Bone marrow (tissue), 2 donors: ENCODE measurements at regions not wholly inside any gene's neighbourhood (a gene's known extent, or its start where the extent isn't known, plus 50 kb on each side); places are given as distances from the start of the nearest gene placed in this dataset.
"Not testable (repeated sequence)": the region's sequence is repeated elsewhere in the genome, so short reads cannot be mapped to it uniquely, and the experiment has no call there.

Experiments used
- DNase-seq, 2 donors: peaks; one replicate each; lab custom pipeline; 2025; lab: John Stamatoyannopoulos, UW

- no peak for DNase-seq
These were observed 827.6 kb upstream of the B3GALT2 start for GRCh38 chr1:194014014-194014413.

GRCh38 chr1:194013561-194013960 lies 827.1 kb upstream of the B3GALT2 start:
- DNase-seq, result no peak

DNA sequence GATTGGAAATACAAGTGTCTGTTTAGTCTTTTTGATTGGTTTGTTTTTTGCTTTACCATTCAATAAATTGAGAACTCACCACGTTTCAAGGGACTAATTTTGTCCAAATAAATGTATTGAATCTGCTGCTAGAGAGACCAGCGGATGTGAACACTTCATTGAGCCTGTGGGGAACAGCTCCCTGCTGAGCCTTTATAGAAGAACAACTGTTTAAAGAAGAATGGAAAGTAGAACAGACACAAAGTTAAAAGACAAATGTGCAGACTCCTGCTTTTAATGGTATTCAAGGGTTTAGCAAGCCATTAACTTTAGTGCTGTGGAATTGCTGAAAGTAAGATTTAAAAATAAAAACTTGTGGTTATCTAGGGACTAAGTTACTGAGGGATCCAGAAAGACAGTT lies 817.7 kb upstream of the B3GALT2 start:
- DNase-seq, result no peak

- not testable (repeated sequence) for DNase-seq
These were observed 815.4 kb upstream of the B3GALT2 start for GRCh38 chr1:194001726-194002350.

DNA sequence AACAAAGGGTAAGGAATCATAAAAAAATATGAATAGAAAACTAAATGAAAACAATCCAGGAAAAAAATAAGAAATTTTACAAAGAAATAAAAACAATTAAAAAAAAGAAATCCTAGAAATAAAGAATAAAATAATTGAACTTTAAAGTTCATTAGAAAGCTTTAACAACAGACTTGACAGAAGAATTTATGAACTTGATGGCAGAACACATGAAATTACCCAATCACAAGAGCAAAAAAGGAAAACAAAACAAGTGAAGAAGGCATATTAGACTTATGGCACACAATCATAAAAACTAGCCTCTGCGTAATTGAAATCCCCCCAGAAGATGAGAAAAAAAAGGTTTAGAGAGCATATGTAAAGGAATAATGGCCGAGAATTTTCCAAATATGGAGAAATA lies 802.5 kb upstream of the B3GALT2 start:
- no peak for DNase-seq

DNA sequence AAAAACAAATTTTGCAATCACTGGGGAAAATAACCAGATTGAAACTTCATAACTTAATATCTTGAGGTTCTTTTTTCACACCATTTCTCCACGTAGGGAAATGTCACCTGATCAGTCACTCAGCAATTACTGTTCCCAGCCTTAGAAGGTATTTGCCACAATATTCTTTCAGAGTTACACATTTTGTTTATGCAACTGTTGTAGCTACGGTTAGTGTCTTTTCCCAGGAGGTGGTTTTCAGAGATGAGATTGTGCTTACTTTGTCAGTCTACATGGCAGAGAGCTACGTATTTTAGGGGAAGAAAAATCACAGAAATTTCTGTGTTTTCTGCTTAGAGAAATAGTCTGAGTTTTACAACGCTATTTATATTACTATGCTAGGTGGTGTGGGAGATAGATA lies 792.8 kb upstream of the B3GALT2 start:
- DNase-seq, result no peak

GRCh38 chr1:193974286-193974798 lies 787.9 kb upstream of the B3GALT2 start:
- DNase-seq, result no peak

- no peak for DNase-seq
These were observed 787.0 kb upstream of the B3GALT2 start for GRCh38 chr1:193973428-193973827.

DNA sequence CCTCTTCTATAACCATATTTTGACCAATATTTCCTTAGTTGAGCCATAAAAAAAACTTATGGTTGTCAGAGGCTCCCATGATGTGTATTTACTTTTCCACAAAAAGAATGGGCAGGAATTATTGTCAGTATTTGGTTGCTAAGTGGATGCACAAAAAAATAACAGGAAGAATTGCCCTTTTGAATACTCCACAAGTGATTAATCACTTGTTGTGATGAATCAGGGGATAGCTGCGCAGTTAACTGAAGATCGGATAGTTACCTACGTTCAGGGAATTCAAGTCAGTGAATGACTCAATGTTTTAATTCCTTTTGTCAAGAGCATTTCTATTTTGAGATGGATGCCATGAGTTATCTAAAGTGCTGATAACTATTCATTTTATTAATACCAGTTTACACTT lies 785.2 kb upstream of the B3GALT2 start:
- DNase-seq, result no peak

DNA sequence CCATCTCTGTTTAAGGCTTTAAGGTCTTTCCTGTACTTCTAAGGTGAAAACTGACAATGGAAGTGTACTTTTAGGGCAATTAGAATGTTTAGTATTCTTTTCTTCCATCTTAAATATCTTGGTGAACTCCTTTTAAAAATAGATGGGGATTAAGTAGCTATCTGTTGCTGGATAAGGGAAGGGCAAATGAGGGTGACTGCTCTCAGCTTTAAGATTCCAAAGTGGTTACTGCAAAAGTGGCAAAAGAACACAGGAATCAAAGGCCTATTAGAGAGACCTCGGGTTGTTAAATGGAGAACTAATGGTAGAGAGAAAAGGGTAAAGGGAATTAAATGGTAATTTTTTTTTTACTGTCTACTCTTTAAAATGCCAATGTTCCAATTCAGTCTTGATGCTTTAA lies 774.1 kb upstream of the B3GALT2 start:
- DNase-seq, result no peak

DNA sequence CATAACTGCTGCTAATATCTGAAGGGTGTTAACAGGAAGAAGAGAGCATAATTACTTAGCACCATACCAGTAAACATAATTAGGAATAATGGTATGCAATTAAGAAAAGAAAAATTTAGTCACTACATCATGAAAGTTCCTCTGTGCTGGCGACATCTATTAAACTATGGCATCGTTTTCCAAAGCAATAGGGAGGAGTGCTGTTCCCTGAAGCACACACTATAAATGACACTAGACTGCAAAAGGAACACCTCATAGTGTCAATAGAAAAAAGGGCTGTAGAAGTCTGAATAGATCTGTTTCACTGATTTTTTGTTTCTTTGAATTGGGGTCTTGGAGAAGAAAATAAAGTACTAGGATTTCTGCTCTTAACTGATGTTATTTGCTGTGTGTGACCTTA lies 773.6 kb upstream of the B3GALT2 start:
- DNase-seq, result no peak

- no peak for DNase-seq
These were observed 771.2 kb upstream of the B3GALT2 start for GRCh38 chr1:193957556-193958095.

DNA sequence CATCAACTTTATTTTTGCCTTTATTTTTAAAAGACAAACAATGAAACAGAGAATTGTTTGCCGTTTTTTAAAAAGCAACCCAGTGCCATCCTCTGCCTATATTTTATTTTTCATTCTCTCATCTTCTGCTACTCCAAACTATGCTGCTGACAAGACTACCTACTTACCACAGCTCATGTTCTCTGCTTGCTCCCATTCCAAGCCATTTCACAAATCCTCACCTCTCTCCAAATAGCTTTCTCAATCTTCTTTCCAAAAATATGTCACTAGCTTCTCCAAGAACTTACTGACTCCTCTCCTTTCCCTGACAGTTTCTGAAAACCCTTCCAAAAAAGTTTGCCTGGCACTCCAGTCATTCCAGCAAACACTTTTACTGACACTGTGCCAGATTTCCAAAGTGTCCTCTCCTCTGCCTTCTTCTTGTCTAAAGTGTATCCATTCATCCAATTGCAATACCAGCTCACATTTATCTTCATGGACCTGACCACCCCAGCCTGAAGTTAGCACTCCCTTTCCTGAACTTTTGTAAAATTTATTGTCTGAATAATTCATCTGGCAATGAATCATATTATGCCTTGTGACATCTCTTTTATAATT lies 766.5 kb upstream of the B3GALT2 start:
- DNase-seq, result no peak

GRCh38 chr1:193951984-193952383 lies 765.6 kb upstream of the B3GALT2 start:
- DNase-seq, result no peak

- no peak for DNase-seq
These were observed 758.0 kb upstream of the B3GALT2 start for GRCh38 chr1:193944454-193944853.

DNA sequence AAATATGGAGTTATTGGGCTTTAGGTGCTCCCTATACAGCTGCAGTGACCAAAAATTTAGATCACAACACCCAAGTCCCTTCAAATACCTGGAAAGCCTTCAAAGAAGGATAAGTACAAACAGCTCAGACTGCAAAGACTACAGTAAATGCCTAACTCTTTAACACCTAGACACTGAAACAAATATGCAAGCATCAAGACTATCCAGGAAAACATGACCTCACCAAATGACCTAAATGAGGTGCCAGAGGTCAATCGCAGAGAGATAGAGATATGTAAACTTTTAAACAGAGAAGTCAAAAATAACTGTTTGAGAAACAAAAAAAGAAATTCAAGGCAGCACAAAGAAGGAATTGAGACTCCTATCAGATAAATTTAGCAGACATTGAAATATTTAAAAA lies 753.8 kb upstream of the B3GALT2 start:
- DNase-seq, result no peak

- DNase-seq, result no peak
These were observed 753.2 kb upstream of the B3GALT2 start for GRCh38 chr1:193939585-193939984.

DNA sequence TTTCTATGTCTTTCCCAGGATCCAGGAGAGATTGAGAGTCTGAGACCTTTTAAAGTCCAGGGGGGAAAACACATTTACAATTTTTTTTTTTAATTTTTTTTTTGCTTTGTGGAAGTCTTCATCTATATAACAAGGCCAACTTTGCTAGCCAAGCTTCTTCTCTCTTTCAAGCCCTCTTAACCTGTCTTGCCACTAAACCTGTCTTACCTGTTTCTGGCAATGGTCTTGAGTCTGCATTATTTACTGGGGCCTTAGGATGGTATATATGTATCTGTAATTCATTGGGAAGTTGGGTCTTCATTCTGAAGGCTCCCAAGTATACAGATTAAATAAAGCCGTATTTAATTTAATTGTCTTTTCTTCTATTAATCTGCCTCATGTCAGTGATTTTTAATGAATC lies 750.9 kb upstream of the B3GALT2 start:
- no peak for DNase-seq

DNA sequence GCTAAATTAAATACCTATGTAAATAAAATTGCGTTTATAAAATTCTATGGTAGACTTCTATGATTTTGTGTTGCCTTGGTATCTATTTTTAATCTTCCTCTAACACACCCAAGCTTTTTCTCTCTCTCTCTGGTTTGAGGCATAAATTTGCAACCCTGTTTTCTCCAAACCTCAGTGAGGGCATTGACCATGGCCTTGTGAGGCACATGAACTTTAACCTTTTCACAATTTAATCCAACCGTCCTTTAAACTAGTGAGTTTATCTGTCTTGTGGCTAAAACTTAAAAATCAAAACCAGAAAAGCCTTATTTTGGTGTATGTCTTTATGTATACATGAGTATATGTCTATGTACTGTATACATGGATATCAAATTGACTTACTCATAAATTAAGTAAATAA lies 746.6 kb upstream of the B3GALT2 start:
- DNase-seq, result no peak

DNA sequence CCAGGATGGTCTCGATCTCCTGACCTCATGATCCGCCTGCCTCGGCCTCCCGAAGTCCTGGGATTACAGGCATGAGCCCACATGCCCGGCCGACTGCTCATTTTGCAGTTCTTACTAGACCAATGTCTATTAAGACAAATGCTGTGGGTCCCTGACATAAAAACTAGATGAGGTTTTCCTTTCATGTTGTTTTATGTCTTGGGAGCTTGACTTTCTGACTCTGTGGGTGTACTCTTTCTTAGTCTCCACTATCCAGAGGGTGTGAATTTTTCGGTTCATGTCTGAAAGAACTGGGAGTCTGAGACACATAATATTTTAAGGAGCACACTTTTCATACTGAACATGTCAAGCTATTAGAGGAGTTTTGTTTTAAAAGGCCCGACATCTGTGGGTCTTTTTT lies 744.9 kb upstream of the B3GALT2 start:
- no peak for DNase-seq

- DNase-seq, result no peak
These were observed 743.1 kb upstream of the B3GALT2 start for GRCh38 chr1:193929374-193930033.

DNA sequence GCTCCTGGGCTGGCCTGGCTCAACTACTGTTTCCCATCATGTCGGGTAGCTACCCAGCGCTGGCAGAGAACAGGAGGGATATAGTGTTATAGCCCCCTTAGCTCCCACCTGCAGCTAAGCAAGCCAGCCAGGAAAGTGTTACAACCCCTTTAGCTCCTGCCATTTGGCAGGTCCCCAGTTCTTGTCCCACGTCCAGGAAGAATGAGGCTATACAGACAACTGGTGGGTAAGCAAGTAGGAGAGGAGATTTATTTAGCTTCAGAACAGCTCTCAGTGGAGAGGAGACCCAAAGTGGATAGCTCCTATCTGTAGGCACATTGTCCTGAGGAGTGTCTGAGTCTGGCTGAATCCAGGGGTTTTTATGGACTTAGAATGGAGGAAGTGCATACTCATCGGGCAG lies 741.1 kb upstream of the B3GALT2 start:
- DNase-seq, result no peak

DNA sequence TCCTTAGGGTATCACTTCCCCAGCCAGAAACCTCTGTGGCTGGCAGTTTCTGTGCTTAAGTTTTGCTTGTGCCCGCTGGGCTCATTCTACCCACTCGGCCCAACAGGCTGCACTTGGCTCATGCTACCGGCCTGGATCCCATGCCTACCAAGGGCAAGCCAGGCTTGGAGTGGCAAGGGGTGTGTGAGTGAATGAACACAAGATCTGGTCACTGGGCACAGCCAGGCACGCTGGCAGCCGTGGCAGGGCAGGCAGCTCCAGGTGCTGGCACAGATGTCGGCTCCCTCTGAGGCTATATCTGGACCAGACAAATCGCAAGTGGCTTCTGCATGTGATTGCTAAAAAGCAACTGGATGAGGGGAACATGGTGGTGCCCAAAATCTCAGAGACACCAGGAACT lies 740.5 kb upstream of the B3GALT2 start:
- no peak for DNase-seq
